Liver (tissue), 8 donors: ENCODE measurements at regions not wholly inside any gene's neighbourhood (a gene's known extent, or its start where the extent isn't known, plus 50 kb on each side); places are given as distances from the start of the nearest gene placed in this dataset.

Source experiments
- DNase-seq: peaks from one replicate; pipeline ENCODE4 v3.0.0-alpha.2; 2017; ENCODE audit warnings: low spot score
- H3K27ac ChIP-seq, 2 donors: one replicate each; pipeline ENCODE4 v1.7.0; 2013; ENCODE audit warnings: inconsistent platforms in 2 of 2, low read length in 2 of 2, control low read depth in 1 of 2, low read depth in 1 of 2, mild to moderate bottlenecking in 1 of 2
- H3K27me3 ChIP-seq, 4 donors: one replicate each; pipeline versions ENCODE4 v1.6.1 to v1.7.0; 2013; ENCODE audit warnings: low read length in 3 of 4, inconsistent platforms in 1 of 4, mild to moderate bottlenecking in 1 of 4, moderate library complexity in 1 of 4; ENCODE audit not compliant: control insufficient read depth in 4 of 4, insufficient read depth in 4 of 4
- H3K36me3 ChIP-seq, 4 donors: one replicate each; pipeline versions ENCODE4 v1.6.1 to v1.7.0; 2013; ENCODE audit warnings: low read length in 3 of 4, mild to moderate bottlenecking in 3 of 4, low read depth in 1 of 4, moderate library complexity in 1 of 4; ENCODE audit not compliant: control insufficient read depth in 4 of 4, insufficient read depth in 3 of 4
- H3K4me1 ChIP-seq, 4 donors: one replicate each; pipeline versions ENCODE4 v1.6.1 to v1.7.0; 2013; ENCODE audit warnings: low read length in 3 of 4, mild to moderate bottlenecking in 3 of 4, moderate library complexity in 1 of 4; ENCODE audit not compliant: control insufficient read depth in 4 of 4, insufficient read depth in 4 of 4
- H3K4me3 ChIP-seq, 3 donors: one replicate each; pipeline versions ENCODE4 v1.6.1 to v1.7.0; 2013; ENCODE audit warnings: low read length in 3 of 3, control low read depth in 1 of 3, low read depth in 1 of 3, mild to moderate bottlenecking in 1 of 3
- H3K9ac ChIP-seq, 2 donors: one replicate each; pipeline ENCODE4 v1.7.0; 2013; ENCODE audit warnings: low read length in 2 of 2, mild to moderate bottlenecking in 2 of 2, moderate library complexity in 2 of 2, control low read depth in 1 of 2, low read depth in 1 of 2
- H3K9me3 ChIP-seq, 4 donors: one replicate each; pipeline versions ENCODE4 v1.6.1 to v1.7.0; 2013; ENCODE audit warnings: low read length in 3 of 4; ENCODE audit not compliant: control insufficient read depth in 4 of 4
- EGR1 ChIP-seq, 2 donors: IDR thresholded peaks; 2 replicates each; pipeline ENCODE4 v1.6.1; 2016 to 2018; ENCODE audit warnings: antibody characterized with exemption in 2 of 2, low read depth in 2 of 2
- FOXA1 ChIP-seq: IDR thresholded peaks from 2 replicates; pipeline ENCODE4 v1.6.1; 2016; ENCODE audit warnings: antibody characterized with exemption
- FOXA2 ChIP-seq: IDR thresholded peaks from 2 replicates; pipeline ENCODE4 v1.6.1; 2016; ENCODE audit warnings: antibody characterized with exemption
- GABPA ChIP-seq, 2 donors: IDR thresholded peaks in 1 of 2; conservative IDR thresholded peaks in 1 of 2; 2 replicates each; pipeline ENCODE4 v1.6.1; 2016; ENCODE audit warnings: antibody characterized with exemption in 2 of 2, mild to moderate bottlenecking in 1 of 2, moderate library complexity in 1 of 2
- HNF4A ChIP-seq, 2 donors: conservative IDR thresholded peaks; 2 replicates each; pipeline ENCODE4 v1.6.1; 2016; ENCODE audit warnings: antibody characterized with exemption in 2 of 2, mild to moderate bottlenecking in 2 of 2
- JUND ChIP-seq, 2 donors: IDR thresholded peaks; 2 replicates each; pipeline ENCODE4 v1.6.1; 2016; ENCODE audit warnings: antibody characterized with exemption in 2 of 2
- NR2F2 ChIP-seq: IDR thresholded peaks from 2 replicates; pipeline ENCODE4 v1.6.1; 2016; ENCODE audit warnings: antibody characterized with exemption
- RAD21 ChIP-seq, 2 donors: IDR thresholded peaks; 2 replicates each; pipeline ENCODE4 v1.6.1; 2016; ENCODE audit warnings: antibody characterized with exemption in 2 of 2, mild to moderate bottlenecking in 2 of 2
- RXRA ChIP-seq, 2 donors: IDR thresholded peaks; 2 replicates each; pipeline ENCODE4 v1.6.1; 2017 to 2018; ENCODE audit warnings: antibody characterized with exemption in 2 of 2, mild to moderate bottlenecking in 1 of 2
- SP1 ChIP-seq: IDR thresholded peaks from 2 replicates; pipeline ENCODE4 v1.6.1; 2018; ENCODE audit warnings: antibody characterized with exemption, mild to moderate bottlenecking
- TAF1 ChIP-seq: conservative IDR thresholded peaks from 2 replicates; pipeline ENCODE4 v1.6.1; 2016; ENCODE audit warnings: antibody characterized with exemption, mild to moderate bottlenecking
- YY1 ChIP-seq: IDR thresholded peaks from 2 replicates; pipeline ENCODE4 v1.6.1; 2016; ENCODE audit warnings: antibody characterized with exemption, mild to moderate bottlenecking
- WGBS: extraction: QIAGEN DNeasy Blood & Tissue Kit; methylation state at CpG from one replicate; pipeline ENCODE4 v1.1.7; 2013; 5-methylcytosine and 5-hydroxymethylcytosine counted together
- TF ChIP-seq, protein P1 (sequence below): IDR thresholded peaks from 2 replicates; pipeline ENCODE4 v1.6.1; 2016; ENCODE audit warnings: antibody characterized with exemption
- TF ChIP-seq, protein P2 (sequence below): IDR thresholded peaks from 2 replicates; pipeline ENCODE4 v1.6.1; 2016; ENCODE audit warnings: antibody characterized with exemption, mild to moderate bottlenecking
- TF ChIP-seq, protein P3 (sequence below): IDR thresholded peaks from 2 replicates; pipeline ENCODE4 v1.6.1; 2016; ENCODE audit warnings: antibody characterized with exemption
- TF ChIP-seq, protein P4 (sequence below): fragments of 150-350 bp; IDR thresholded peaks from 2 replicates; pipeline ENCODE4 v1.5.1; 2017; ENCODE audit warnings: improper control_type of control experiment, low read depth, low read length; ENCODE audit not compliant: missing input control
- TF ChIP-seq, protein P5 (sequence below): IDR thresholded peaks from 2 replicates; pipeline ENCODE4 v1.6.1; 2016; ENCODE audit warnings: antibody characterized with exemption
- donor health status: healthy.
- donor health status: healthy.
- donor health status: healthy.
- donor health status: healthy.
- donor health status: healthy.

DNA sequence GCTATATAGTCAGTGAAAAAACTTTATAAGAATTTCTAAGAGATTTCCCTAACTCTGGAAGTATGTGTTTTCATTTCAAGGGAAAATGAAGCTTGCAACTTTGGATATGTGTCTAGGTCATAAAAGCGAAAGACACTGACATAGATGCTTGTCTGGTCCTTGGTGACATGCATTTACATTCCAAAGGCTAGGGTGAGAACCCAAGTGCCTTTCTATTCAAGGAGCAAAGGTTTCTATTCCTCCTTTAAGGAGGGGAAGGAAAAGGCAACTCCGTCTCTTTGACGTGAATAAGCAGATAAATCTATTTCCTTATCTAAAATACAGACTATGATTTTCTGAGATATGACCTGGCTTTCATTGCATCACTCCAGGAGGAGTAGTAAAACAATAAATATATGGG, 261.1 kb downstream of the CDH7 start:
- no peak for DNase-seq
- Histone ChIP-seq H3K27ac (no peak overlapping the region), H3K36me3 (no peaks in the 10 kb centered on the region), H3K4me3 (no peak overlapping the region), H3K9me3 (peaks cover 0 to 4% (median 1%) of the 10 kb centered on the region in 4 donors), H3K4me1 (no peaks in the 10 kb centered on the region), H3K9ac (no peak overlapping the region), H3K27me3 (no peaks in the 10 kb centered on the region)
- TF ChIP-seq YY1, result no peak
- TF ChIP-seq, protein P1, sequence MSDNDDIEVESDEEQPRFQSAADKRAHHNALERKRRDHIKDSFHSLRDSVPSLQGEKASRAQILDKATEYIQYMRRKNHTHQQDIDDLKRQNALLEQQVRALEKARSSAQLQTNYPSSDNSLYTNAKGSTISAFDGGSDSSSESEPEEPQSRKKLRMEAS, result no peak
- TF ChIP-seq JUND (IDR thresholded peaks at IDR 0.05), result no peak
- no peak for TF ChIP-seq FOXA2
- TF ChIP-seq, protein P2, sequence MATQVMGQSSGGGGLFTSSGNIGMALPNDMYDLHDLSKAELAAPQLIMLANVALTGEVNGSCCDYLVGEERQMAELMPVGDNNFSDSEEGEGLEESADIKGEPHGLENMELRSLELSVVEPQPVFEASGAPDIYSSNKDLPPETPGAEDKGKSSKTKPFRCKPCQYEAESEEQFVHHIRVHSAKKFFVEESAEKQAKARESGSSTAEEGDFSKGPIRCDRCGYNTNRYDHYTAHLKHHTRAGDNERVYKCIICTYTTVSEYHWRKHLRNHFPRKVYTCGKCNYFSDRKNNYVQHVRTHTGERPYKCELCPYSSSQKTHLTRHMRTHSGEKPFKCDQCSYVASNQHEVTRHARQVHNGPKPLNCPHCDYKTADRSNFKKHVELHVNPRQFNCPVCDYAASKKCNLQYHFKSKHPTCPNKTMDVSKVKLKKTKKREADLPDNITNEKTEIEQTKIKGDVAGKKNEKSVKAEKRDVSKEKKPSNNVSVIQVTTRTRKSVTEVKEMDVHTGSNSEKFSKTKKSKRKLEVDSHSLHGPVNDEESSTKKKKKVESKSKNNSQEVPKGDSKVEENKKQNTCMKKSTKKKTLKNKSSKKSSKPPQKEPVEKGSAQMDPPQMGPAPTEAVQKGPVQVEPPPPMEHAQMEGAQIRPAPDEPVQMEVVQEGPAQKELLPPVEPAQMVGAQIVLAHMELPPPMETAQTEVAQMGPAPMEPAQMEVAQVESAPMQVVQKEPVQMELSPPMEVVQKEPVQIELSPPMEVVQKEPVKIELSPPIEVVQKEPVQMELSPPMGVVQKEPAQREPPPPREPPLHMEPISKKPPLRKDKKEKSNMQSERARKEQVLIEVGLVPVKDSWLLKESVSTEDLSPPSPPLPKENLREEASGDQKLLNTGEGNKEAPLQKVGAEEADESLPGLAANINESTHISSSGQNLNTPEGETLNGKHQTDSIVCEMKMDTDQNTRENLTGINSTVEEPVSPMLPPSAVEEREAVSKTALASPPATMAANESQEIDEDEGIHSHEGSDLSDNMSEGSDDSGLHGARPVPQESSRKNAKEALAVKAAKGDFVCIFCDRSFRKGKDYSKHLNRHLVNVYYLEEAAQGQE, result no peak
- TF ChIP-seq, protein P3, sequence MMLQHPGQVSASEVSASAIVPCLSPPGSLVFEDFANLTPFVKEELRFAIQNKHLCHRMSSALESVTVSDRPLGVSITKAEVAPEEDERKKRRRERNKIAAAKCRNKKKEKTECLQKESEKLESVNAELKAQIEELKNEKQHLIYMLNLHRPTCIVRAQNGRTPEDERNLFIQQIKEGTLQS, result no peak
- TF ChIP-seq RXRA (IDR thresholded peaks at IDR 0.05), result no peak
- no peak for TF ChIP-seq RAD21 (IDR thresholded peaks at IDR 0.05)
- no peak for TF ChIP-seq GABPA (IDR thresholded peaks at IDR 0.05 in 1 of 2, conservative IDR thresholded peaks at IDR 0.05 in 1 of 2)
- TF ChIP-seq, protein P4, sequence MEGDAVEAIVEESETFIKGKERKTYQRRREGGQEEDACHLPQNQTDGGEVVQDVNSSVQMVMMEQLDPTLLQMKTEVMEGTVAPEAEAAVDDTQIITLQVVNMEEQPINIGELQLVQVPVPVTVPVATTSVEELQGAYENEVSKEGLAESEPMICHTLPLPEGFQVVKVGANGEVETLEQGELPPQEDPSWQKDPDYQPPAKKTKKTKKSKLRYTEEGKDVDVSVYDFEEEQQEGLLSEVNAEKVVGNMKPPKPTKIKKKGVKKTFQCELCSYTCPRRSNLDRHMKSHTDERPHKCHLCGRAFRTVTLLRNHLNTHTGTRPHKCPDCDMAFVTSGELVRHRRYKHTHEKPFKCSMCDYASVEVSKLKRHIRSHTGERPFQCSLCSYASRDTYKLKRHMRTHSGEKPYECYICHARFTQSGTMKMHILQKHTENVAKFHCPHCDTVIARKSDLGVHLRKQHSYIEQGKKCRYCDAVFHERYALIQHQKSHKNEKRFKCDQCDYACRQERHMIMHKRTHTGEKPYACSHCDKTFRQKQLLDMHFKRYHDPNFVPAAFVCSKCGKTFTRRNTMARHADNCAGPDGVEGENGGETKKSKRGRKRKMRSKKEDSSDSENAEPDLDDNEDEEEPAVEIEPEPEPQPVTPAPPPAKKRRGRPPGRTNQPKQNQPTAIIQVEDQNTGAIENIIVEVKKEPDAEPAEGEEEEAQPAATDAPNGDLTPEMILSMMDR, result no peak
- 47% methylated on average over 3 of the region's 3 CpGs for WGBS

DNA sequence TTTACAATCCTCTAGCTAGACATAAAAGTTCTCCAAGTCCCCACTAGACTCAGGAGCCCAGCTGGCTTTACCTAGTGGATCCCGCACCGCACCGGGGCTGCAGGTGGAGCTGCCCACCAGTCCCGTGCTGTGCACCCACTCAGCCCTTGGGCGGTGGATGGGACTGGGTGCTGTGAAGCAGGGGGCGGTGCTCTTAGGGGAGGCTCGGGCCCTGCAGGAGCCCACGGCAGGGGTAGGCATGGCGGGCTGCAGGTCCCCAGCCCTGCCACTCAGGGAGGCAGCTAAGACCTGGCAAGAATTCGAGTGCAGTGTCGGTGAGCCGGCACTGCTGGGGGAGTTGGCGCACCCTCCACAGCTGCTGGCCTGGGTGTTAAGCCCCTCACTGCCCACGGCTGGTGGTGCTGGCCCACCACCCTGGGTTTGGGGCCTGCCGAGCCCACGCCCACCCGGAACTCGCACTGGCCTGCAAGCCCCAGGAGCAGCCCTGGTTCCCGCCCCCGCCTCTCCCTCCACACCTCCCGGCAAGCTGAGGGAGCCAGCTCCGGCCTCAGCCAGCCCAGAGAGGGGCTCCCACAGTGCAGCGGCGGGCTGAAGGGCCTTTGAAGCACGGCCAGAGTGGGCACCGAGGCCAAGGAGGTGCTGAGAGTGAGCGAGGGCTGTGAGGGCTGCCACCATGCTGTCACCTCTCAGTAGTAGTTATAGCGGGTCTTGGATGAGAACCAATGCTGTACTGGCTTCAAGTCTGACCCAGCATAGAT, 255.2 kb downstream of the CDH7 start:
- Histone ChIP-seq H3K36me3 (no peaks in the 10 kb centered on the region), H3K4me1 (no peaks in the 10 kb centered on the region), H3K27me3 (no peaks in the 10 kb centered on the region), H3K27ac (no peak overlapping the region), H3K9ac (no peak overlapping the region), H3K9me3 (peaks cover 0 to 4% (median 1%) of the 10 kb centered on the region in 4 donors), H3K4me3 (no peak overlapping the region)
- 89% methylated on average over 28 of the region's 28 CpGs for WGBS
- no peak for DNase-seq
- TF ChIP-seq FOXA1, result no peak
- TF ChIP-seq RXRA (IDR thresholded peaks at IDR 0.05), result no peak
- TF ChIP-seq JUND (IDR thresholded peaks at IDR 0.05), result no peak
- TF ChIP-seq TAF1, result no peak
- no peak for TF ChIP-seq HNF4A (conservative IDR thresholded peaks at IDR 0.05)
- TF ChIP-seq, protein P5, sequence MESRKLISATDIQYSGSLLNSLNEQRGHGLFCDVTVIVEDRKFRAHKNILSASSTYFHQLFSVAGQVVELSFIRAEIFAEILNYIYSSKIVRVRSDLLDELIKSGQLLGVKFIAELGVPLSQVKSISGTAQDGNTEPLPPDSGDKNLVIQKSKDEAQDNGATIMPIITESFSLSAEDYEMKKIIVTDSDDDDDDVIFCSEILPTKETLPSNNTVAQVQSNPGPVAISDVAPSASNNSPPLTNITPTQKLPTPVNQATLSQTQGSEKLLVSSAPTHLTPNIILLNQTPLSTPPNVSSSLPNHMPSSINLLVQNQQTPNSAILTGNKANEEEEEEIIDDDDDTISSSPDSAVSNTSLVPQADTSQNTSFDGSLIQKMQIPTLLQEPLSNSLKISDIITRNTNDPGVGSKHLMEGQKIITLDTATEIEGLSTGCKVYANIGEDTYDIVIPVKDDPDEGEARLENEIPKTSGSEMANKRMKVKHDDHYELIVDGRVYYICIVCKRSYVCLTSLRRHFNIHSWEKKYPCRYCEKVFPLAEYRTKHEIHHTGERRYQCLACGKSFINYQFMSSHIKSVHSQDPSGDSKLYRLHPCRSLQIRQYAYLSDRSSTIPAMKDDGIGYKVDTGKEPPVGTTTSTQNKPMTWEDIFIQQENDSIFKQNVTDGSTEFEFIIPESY, result no peak
- no peak for TF ChIP-seq RAD21 (IDR thresholded peaks at IDR 0.05)
- no peak for TF ChIP-seq GABPA (IDR thresholded peaks at IDR 0.05 in 1 of 2, conservative IDR thresholded peaks at IDR 0.05 in 1 of 2)
- TF ChIP-seq, protein P4, result no peak
- no peak for TF ChIP-seq EGR1 (IDR thresholded peaks at IDR 0.05; ENCODE audit: low read depth in 2 of 2)
- TF ChIP-seq FOXA2, result no peak
- TF ChIP-seq YY1, result no peak
- TF ChIP-seq NR2F2, result no peak
- no peak for TF ChIP-seq SP1
- TF ChIP-seq, protein P1, result no peak
- TF ChIP-seq, protein P3, result no peak
